HG02938 (cell line): ENCODE measurements at regions not wholly inside any gene's neighbourhood (a gene's known extent, or its start where the extent isn't known, plus 50 kb on each side); places are given as distances from the start of the nearest gene placed in this dataset.
"Not testable (repeated sequence)": the region's sequence is repeated elsewhere in the genome, so short reads cannot be mapped to it uniquely, and the experiment has no call there.

Source experiments
- ATAC-seq: cut with Tn5 transposase; IDR thresholded peaks from one replicate; pipeline ENCODE4 v1.9.1; 2021; ENCODE audit warnings: mild to moderate bottlenecking, moderate library complexity; ENCODE audit not compliant: unreplicated experiment

GRCh38 chr3:168977716-168978374 lies 685.7 kb downstream of the MECOM start:
- ATAC-seq = no peak

- ATAC-seq = no peak
Observed at GRCh38 chr3:168976969-168977368, 686.5 kb downstream of the MECOM start.

- ATAC-seq = no peak
Observed at GRCh38 chr3:168975576-168975975, 687.9 kb downstream of the MECOM start.

- no peak for ATAC-seq
Observed at GRCh38 chr3:168974617-168975403, 688.7 kb downstream of the MECOM start.

GRCh38 chr3:168973897-168974296 lies 689.6 kb downstream of the MECOM start:
- no peak for ATAC-seq

GRCh38 chr3:168973206-168973605 lies 690.3 kb downstream of the MECOM start:
- no peak for ATAC-seq

GRCh38 chr3:168968609-168969008 lies 694.9 kb downstream of the MECOM start:
- no peak for ATAC-seq

GRCh38 chr3:168964736-168965135 lies 698.8 kb downstream of the MECOM start:
- no peak for ATAC-seq

GRCh38 chr3:168961271-168961670 lies 702.2 kb downstream of the MECOM start:
- ATAC-seq = no peak

GRCh38 chr3:168959731-168960130 lies 703.8 kb downstream of the MECOM start:
- ATAC-seq = no peak

- ATAC-seq = no peak
Observed at GRCh38 chr3:168958466-168958865, 705.0 kb downstream of the MECOM start.

GRCh38 chr3:168956076-168956475 lies 707.4 kb downstream of the MECOM start:
- no peak for ATAC-seq

GRCh38 chr3:168952551-168952950 lies 711.0 kb downstream of the MECOM start:
- ATAC-seq = no peak

GRCh38 chr3:168951884-168952283 lies 711.6 kb downstream of the MECOM start:
- ATAC-seq = no peak

GRCh38 chr3:168951368-168951767 lies 712.1 kb downstream of the MECOM start:
- no peak for ATAC-seq

GRCh38 chr3:168950622-168951021 lies 712.9 kb downstream of the MECOM start:
- no peak for ATAC-seq

- no peak for ATAC-seq
Observed at GRCh38 chr3:168939651-168940238, 723.8 kb downstream of the MECOM start.

- no peak for ATAC-seq
Observed at GRCh38 chr3:168933614-168934013, 729.9 kb downstream of the MECOM start.

GRCh38 chr3:168929997-168930396 lies 733.5 kb downstream of the MECOM start:
- ATAC-seq = not testable (repeated sequence)

- ATAC-seq = no peak
Observed at GRCh38 chr3:168926426-168926825, 737.1 kb downstream of the MECOM start.

GRCh38 chr3:168925568-168925967 lies 737.9 kb downstream of the MECOM start:
- ATAC-seq = no peak

GRCh38 chr3:168914662-168915061 lies 748.9 kb downstream of the MECOM start:
- ATAC-seq = no peak
